ENCODE measurements at regions not wholly inside any gene's neighbourhood (a gene's known extent, or its start where the extent isn't known, plus 50 kb on each side); places are given as distances from the start of the nearest gene placed in this dataset.

DNA sequence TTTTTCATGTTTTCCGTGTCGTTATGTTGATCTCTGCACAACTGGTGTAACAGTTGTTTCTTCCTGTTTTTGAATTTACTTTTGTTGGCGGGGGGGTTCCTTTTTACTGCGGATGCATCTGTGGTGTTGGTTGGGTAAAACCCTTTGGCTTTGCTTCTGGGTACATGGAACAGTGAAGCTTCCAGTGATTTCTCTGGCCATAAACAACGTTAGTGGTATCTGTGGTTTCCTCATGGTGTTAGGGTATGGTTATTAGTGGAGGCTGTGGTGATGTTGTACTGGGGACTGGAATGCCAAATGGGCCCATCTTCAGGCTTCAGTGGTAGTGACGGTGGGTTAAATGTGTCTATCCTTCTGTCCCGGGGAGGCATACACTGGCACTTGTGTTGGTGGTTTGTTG, 285.4 kb upstream of the ZNF804A start:
- Mint-ChIP-seq H3K36me3 (ENCODE audit: low read depth) (no peaks in the 10 kb centered on the region), H3K4me1 (ENCODE audit: low read depth) (no peaks in the 10 kb centered on the region), H3K4me3 (no peak overlapping the region), H3K9me3 (no peaks in the 10 kb centered on the region), H3K27me3 (no peaks in the 10 kb centered on the region), H3K27ac (no peak overlapping the region)
- POLR2A ChIA-PET: no interaction called here
- intact Hi-C loops (cut with DNase I, micrococcal nuclease): no loop called here
- DNase-seq: no peak
- TF ChIP-seq CTCF (IDR thresholded peaks at IDR 0.05): no peak
- CTCF ChIA-PET: no interaction called here
- no peaks in the 10 kb centered on the region for H3K4me1 ChIP-seq (ENCODE audit: insufficient read depth, low read length)
- H3K9me3 ChIP-seq (ENCODE audit: control insufficient read depth in 1 of 2, insufficient read depth in 1 of 2, low read length in 2 of 2): no peaks in the 10 kb centered on the region
- H3K27ac ChIP-seq (ENCODE audit: low read depth in 1 of 2, low read length in 2 of 2): no peak overlapping the region
- H3K4me3 ChIP-seq (ENCODE audit: low read length): no peak overlapping the region
- ATAC-seq (ENCODE audit: poor library complexity): no peak
- no peaks in the 10 kb centered on the region for H3K27me3 ChIP-seq (ENCODE audit: control insufficient read depth in 1 of 2, insufficient read depth in 2 of 2, low read length in 2 of 2)
- H3K36me3 ChIP-seq (ENCODE audit: insufficient read depth, low read length): no peaks in the 10 kb centered on the region

DNA sequence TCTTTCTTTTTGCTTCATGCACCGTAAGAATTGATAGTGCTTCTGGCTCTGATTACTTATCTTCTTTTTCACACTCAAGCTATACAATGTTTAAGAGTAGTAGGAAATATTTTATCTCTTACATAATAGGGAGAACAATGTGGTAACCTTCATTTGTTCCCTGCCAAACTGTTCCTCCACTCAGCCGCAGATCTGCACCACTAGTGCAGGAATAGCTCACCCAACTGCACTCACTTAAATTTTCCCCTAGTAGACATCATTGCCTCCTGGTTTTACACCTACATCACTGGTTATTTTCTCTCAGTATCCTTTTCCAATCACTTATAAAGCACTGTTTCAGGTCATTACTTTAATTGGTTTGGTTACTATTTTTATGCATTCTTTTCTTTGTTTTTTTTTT, 283.5 kb upstream of the ZNF804A start:
- Histone ChIP-seq H3K9me3 (ENCODE audit: control insufficient read depth in 1 of 2, insufficient read depth in 1 of 2, low read length in 2 of 2) (no peaks in the 10 kb centered on the region), H3K27ac (ENCODE audit: low read depth in 1 of 2, low read length in 2 of 2) (no peak overlapping the region), H3K4me1 (ENCODE audit: insufficient read depth, low read length) (no peaks in the 10 kb centered on the region), H3K36me3 (ENCODE audit: insufficient read depth, low read length) (no peaks in the 10 kb centered on the region), H3K4me3 (ENCODE audit: low read length) (no peak overlapping the region), H3K27me3 (ENCODE audit: control insufficient read depth in 1 of 2, insufficient read depth in 2 of 2, low read length in 2 of 2) (no peaks in the 10 kb centered on the region)
- H3K36me3 Mint-ChIP-seq (ENCODE audit: low read depth): no peaks in the 10 kb centered on the region
- TF ChIP-seq CTCF (IDR thresholded peaks at IDR 0.05): no peak
- POLR2A ChIA-PET: no interaction called here
- ATAC-seq (ENCODE audit: poor library complexity) (no peak), DNase-seq (no peak)
- H3K4me1 Mint-ChIP-seq (ENCODE audit: low read depth): no peaks in the 10 kb centered on the region
- no peaks in the 10 kb centered on the region for H3K9me3 Mint-ChIP-seq
- no peaks in the 10 kb centered on the region for H3K27me3 Mint-ChIP-seq
- no peak overlapping the region for H3K4me3 Mint-ChIP-seq
- no peak overlapping the region for H3K27ac Mint-ChIP-seq
- CTCF ChIA-PET: no interaction called here
- intact Hi-C loops (cut with DNase I, micrococcal nuclease): no loop called here

DNA sequence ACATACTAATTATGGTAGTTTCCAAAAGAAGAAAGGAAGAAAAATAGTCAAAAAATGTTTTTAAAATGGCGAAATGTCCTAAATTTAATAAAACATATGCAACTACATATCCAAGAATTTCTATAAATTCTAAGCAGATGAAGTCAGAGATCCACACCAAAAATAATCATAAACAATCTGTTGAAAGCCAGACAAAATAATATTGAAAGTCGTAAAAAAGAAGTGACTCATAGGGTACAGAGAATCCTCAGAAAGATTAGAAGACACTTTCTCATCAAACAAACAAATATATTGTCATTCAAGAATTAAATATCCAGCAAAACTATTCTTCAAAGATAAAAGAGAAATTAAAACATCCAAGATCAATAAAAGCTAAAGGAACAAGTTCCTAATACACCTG, 281.4 kb upstream of the ZNF804A start:
- H3K4me3 ChIP-seq (ENCODE audit: low read length): no peak overlapping the region
- H3K9me3 Mint-ChIP-seq: no peaks in the 10 kb centered on the region
- ATAC-seq (ENCODE audit: poor library complexity) (no peak), DNase-seq (no peak)
- H3K9me3 ChIP-seq (ENCODE audit: control insufficient read depth in 1 of 2, insufficient read depth in 1 of 2, low read length in 2 of 2): no peaks in the 10 kb centered on the region
- H3K4me1 Mint-ChIP-seq (ENCODE audit: low read depth): no peaks in the 10 kb centered on the region
- H3K36me3 ChIP-seq (ENCODE audit: insufficient read depth, low read length): no peaks in the 10 kb centered on the region
- no peak overlapping the region for H3K27ac Mint-ChIP-seq
- no peak for TF ChIP-seq CTCF (IDR thresholded peaks at IDR 0.05)
- H3K4me1 ChIP-seq (ENCODE audit: insufficient read depth, low read length): no peaks in the 10 kb centered on the region
- H3K4me3 Mint-ChIP-seq: no peak overlapping the region
- POLR2A ChIA-PET: no interaction called here
- intact Hi-C loops (cut with DNase I, micrococcal nuclease): no loop called here
- no peak overlapping the region for H3K27ac ChIP-seq (ENCODE audit: low read depth in 1 of 2, low read length in 2 of 2)
- no peaks in the 10 kb centered on the region for H3K36me3 Mint-ChIP-seq (ENCODE audit: low read depth)
- H3K27me3 Mint-ChIP-seq: no peaks in the 10 kb centered on the region
- CTCF ChIA-PET: no interaction called here
- no peaks in the 10 kb centered on the region for H3K27me3 ChIP-seq (ENCODE audit: control insufficient read depth in 1 of 2, insufficient read depth in 2 of 2, low read length in 2 of 2)
